Left ventricle myocardium inferior (tissue), 1 donor: ENCODE measurements at regions not wholly inside any gene's neighbourhood (a gene's known extent, or its start where the extent isn't known, plus 50 kb on each side); places are given as distances from the start of the nearest gene placed in this dataset.

Experiments used
- DNase-seq: peaks from one replicate; pipeline ENCODE4 v3.0.0-alpha.2; 2020
- H3K27ac ChIP-seq: fragments of 200-600 bp; replicated peaks from 2 replicates; pipeline ENCODE4 v1.8.0; 2021
- H3K27me3 ChIP-seq: fragments of 200-600 bp; 2 replicates; pipeline ENCODE4 v1.8.0; 2021; ENCODE audit warnings: low read depth
- H3K36me3 ChIP-seq: fragments of 200-600 bp; 2 replicates; pipeline ENCODE4 v1.8.0; 2021
- H3K4me1 ChIP-seq: fragments of 200-600 bp; 2 replicates; pipeline ENCODE4 v1.8.0; 2021
- H3K4me3 ChIP-seq: fragments of 200-600 bp; 2 replicates; pipeline ENCODE4 v1.8.0; 2021; ENCODE audit warnings: mild to moderate bottlenecking, moderate library complexity
- H3K9me3 ChIP-seq: fragments of 200-600 bp; replicated peaks from 2 replicates; pipeline ENCODE4 v1.8.0; 2021
- intact Hi-C: fragments of 100-400 bp; cut with micrococcal nuclease; formaldehyde crosslinking; loops from one replicate; pipeline ENCODE4 v1.11.0; 2022
- TF ChIP-seq, protein P1 (sequence below): fragments of 200-600 bp; IDR thresholded peaks from 2 replicates; pipeline ENCODE4 v1.8.0; 2021; ENCODE audit warnings: antibody characterized with exemption, mild to moderate bottlenecking, borderline replicate concordance
- donor health status: DM: no; HTN: yes; CAD: no; lungs with severe emphysema.

DNA sequence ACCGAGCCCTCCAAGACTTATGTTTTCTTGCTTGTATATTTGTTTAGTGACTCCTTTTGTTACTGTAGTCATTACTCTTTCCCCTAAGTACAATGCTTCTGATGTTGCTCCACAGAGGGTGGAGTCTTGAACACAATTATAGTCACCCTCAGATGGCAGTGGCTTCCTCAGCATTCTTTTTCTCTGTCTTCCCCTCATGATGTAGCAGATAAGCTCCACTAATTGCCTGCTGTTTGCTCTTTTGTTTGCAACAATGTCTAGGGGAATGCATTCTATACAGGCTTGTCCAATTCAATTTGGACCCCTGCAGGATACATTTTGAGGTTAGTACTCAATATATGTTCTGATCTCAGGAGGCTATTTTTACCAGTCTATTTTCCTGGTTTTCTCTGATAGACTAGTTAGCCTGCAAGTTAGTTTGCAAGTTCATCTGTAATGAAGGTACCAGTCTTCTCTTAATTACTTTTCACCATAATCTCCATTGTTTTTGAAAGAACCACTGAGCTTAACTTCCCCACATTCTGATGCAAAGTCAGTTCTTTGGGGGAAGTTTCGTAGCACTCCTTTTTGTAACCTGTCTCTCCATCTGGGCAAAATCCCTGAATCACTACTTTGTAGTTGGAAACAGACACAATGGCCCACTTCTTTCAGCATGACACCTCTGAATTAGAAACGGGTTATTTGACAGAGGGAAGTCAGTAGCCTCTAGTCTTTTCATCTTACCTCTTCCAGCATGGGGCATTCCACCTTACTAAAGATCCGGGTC lies 1509.2 kb downstream of the CDH11 start:
- intact Hi-C loops, result no loop called here
- H3K27ac ChIP-seq, result no peak overlapping the region
- H3K4me3 ChIP-seq, result no peak overlapping the region
- H3K9me3 ChIP-seq, result peaks cover 8% of the 10 kb centered on the region
- DNase-seq, result no peak
- no peaks in the 10 kb centered on the region for H3K36me3 ChIP-seq
- no peaks in the 10 kb centered on the region for H3K4me1 ChIP-seq
- peaks cover 6% of the 10 kb centered on the region for H3K27me3 ChIP-seq
- TF ChIP-seq, protein P1, sequence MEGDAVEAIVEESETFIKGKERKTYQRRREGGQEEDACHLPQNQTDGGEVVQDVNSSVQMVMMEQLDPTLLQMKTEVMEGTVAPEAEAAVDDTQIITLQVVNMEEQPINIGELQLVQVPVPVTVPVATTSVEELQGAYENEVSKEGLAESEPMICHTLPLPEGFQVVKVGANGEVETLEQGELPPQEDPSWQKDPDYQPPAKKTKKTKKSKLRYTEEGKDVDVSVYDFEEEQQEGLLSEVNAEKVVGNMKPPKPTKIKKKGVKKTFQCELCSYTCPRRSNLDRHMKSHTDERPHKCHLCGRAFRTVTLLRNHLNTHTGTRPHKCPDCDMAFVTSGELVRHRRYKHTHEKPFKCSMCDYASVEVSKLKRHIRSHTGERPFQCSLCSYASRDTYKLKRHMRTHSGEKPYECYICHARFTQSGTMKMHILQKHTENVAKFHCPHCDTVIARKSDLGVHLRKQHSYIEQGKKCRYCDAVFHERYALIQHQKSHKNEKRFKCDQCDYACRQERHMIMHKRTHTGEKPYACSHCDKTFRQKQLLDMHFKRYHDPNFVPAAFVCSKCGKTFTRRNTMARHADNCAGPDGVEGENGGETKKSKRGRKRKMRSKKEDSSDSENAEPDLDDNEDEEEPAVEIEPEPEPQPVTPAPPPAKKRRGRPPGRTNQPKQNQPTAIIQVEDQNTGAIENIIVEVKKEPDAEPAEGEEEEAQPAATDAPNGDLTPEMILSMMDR, result no peak

DNA sequence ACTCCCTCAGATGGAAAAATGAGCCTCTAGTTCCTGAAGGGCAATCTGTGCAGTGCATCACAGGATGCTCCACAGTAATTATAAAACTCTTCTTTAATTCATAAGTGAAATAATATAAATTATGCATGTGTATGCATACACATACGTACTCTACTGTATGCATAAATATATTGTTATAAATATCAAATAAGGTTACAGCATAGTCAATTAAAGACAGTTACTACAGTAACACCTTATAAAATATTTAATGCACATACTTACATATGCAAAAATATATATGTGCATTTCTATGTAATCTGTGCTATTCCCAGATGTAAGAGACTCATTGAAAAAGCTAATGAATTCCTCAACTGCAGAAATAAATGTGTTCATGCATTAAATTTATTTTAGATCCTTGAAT lies 1515.1 kb downstream of the CDH11 start:
- H3K9me3 ChIP-seq, result peaks cover 8% of the 10 kb centered on the region
- intact Hi-C loops, result no loop called here
- no peak overlapping the region for H3K4me3 ChIP-seq

GRCh38 chr16:63602206-63602927 lies 1519.5 kb downstream of the CDH11 start:
- Histone ChIP-seq H3K4me1 (peaks cover 16% of the 10 kb centered on the region), H3K4me3 (no peak overlapping the region), H3K27me3 (no peaks in the 10 kb centered on the region), H3K36me3 (no peaks in the 10 kb centered on the region), H3K27ac (peak overlapping the region; percentile 79), H3K9me3 (no peaks in the 10 kb centered on the region)
- DNase-seq, result no peak
- intact Hi-C loops, result no loop called here
- TF ChIP-seq, protein P1, result no peak

More for the DNA sequence above, 1515.1 kb downstream of the CDH11 start:
- no peaks in the 10 kb centered on the region for H3K36me3 ChIP-seq
- H3K27ac ChIP-seq, result no peak overlapping the region
- DNase-seq, result no peak
- H3K27me3 ChIP-seq, result no peaks in the 10 kb centered on the region
- TF ChIP-seq, protein P1, result no peak
- H3K4me1 ChIP-seq, result peaks cover 7% of the 10 kb centered on the region

DNA sequence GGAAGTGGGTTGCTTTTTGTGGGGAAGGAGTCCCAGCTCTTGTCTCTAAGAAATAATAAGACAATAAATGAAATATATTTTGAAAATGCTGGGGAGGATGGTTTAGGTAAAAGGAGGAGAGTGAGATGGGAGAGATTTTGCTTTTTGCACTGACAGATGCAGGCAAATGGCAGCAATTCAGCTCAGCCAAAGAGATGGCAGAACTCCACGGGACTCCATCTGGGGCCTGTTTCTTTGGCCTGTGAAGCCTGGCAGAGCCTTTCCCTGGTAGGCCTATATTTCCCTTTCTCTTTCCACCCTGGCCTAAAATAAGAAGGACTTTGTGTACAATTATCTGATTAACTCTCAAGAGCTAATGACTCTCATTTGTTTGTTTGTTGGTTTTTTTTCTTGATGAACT lies 1525.1 kb downstream of the CDH11 start:
- Histone ChIP-seq H3K4me1 (peaks cover 14% of the 10 kb centered on the region), H3K36me3 (no peaks in the 10 kb centered on the region), H3K27ac (peak overlapping the region; percentile 41), H3K4me3 (no peak overlapping the region), H3K27me3 (no peaks in the 10 kb centered on the region), H3K9me3 (no peaks in the 10 kb centered on the region)
- intact Hi-C loops, result no loop called here
- no peak for DNase-seq
- TF ChIP-seq, protein P1, result no peak

DNA sequence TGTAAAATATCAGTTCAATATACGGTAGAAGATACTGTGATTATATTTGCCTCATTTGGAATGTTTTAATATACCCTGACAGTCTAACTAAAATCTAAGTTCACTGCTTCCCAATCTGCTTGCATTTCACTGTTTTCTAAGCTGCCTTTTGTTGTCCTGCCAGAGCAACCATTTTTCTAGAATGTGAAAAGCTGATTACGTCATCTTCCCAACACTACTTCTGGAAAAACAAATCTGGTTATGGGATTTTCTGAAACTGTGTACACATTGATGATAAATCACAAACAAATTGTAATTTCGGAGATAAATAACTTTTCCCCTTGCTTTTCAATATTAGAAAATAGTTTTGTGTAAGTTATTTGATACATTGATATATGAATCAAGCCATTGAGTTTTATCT lies 1529.0 kb downstream of the CDH11 start:
- Histone ChIP-seq H3K9me3 (no peaks in the 10 kb centered on the region), H3K4me1 (peaks cover 6% of the 10 kb centered on the region), H3K27me3 (no peaks in the 10 kb centered on the region), H3K27ac (no peak overlapping the region), H3K4me3 (no peak overlapping the region), H3K36me3 (no peaks in the 10 kb centered on the region)
- intact Hi-C loops, result no loop called here
- TF ChIP-seq, protein P1, result no peak
- no peak for DNase-seq
